Esophagus squamous epithelium (tissue), 4 donors: ENCODE measurements at regions not wholly inside any gene's neighbourhood (a gene's known extent, or its start where the extent isn't known, plus 50 kb on each side); places are given as distances from the start of the nearest gene placed in this dataset.

Experiments used
- POLR2A ChIP-seq, 4 donors: fragments of 450-650 bp; IDR thresholded peaks; one replicate each; pipeline ENCODE4 v1.6.1; 2017; ENCODE audit warnings: antibody characterized with exemption in 4 of 4, mild to moderate bottlenecking in 4 of 4, moderate library complexity in 3 of 4
- TF ChIP-seq, protein P1 (sequence below), 6 experiments: fragments of 450-650 bp in 4 of 6; fragments of 200-600 bp in 2 of 6; sonication (generic) in 2 of 6; IDR thresholded peaks; one replicate each; pipeline ENCODE4 v1.5.1; 2016 to 2019; ENCODE audit warnings: antibody characterized with exemption in 6 of 6, mild to moderate bottlenecking in 4 of 6, moderate library complexity in 4 of 6

DNA sequence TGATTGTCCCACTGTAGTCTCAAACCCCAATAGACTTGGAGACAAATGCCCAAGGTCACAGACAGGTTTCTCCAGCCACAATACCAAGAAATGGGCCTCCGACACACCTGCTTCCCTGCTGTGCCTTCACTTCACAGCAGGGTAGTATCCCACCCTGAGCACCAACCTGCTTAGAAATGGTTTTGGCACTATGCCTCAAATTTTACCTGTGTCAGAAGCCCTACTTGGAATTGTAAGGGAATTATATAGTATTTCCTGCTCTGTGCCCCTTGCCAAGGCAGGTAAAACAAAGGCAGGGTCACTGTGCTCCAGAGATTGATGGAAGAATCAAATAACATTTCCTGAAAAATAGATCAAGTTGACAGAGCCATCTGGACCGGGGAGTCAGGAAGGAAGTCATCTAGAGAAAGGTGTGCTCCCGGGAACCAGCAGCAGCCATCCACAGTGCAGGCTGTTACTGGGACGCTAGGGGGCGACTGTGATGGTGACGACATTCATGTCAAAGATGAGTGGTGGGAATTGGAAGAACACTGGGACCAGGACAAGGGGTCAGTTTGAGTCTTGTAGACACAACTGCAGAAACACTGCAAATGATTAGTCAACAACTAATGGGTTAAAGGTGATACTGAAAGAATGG, 117.8 kb upstream of the AKR1E2 start:
- TF ChIP-seq, protein P1, sequence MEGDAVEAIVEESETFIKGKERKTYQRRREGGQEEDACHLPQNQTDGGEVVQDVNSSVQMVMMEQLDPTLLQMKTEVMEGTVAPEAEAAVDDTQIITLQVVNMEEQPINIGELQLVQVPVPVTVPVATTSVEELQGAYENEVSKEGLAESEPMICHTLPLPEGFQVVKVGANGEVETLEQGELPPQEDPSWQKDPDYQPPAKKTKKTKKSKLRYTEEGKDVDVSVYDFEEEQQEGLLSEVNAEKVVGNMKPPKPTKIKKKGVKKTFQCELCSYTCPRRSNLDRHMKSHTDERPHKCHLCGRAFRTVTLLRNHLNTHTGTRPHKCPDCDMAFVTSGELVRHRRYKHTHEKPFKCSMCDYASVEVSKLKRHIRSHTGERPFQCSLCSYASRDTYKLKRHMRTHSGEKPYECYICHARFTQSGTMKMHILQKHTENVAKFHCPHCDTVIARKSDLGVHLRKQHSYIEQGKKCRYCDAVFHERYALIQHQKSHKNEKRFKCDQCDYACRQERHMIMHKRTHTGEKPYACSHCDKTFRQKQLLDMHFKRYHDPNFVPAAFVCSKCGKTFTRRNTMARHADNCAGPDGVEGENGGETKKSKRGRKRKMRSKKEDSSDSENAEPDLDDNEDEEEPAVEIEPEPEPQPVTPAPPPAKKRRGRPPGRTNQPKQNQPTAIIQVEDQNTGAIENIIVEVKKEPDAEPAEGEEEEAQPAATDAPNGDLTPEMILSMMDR (IDR thresholded peaks at IDR 0.05) = peak in 1 of 6 experiments; percentile 32
- TF ChIP-seq POLR2A (IDR thresholded peaks at IDR 0.05) = no peak
